Ishikawa (cell line): ENCODE measurements at regions not wholly inside any gene's neighbourhood (a gene's known extent, or its start where the extent isn't known, plus 50 kb on each side); places are given as distances from the start of the nearest gene placed in this dataset.

Source experiments
- CEBPB ChIP-seq: IDR thresholded peaks from 2 replicates; pipeline ENCODE4 v1.6.1; 2012
- CREB1 ChIP-seq: IDR thresholded peaks from 2 replicates; pipeline ENCODE4 v1.6.1; 2012; ENCODE audit warnings: low read depth
- EGR1 ChIP-seq: IDR thresholded peaks from 2 replicates; pipeline ENCODE4 v1.6.1; 2012
- EP300 ChIP-seq: IDR thresholded peaks from 2 replicates; pipeline ENCODE4 v1.6.1; 2012; ENCODE audit warnings: borderline replicate concordance
- FOXM1 ChIP-seq: IDR thresholded peaks from 2 replicates; pipeline ENCODE4 v1.6.1; 2012; ENCODE audit warnings: low read depth, borderline replicate concordance
- NFIC ChIP-seq: IDR thresholded peaks from 2 replicates; pipeline ENCODE4 v1.6.1; 2012
- RAD21 ChIP-seq: IDR thresholded peaks from 2 replicates; pipeline ENCODE4 v1.6.1; 2012; ENCODE audit warnings: low read depth
- TAF1 ChIP-seq: IDR thresholded peaks from 2 replicates; pipeline ENCODE4 v1.6.1; 2012; ENCODE audit warnings: low read depth, mild to moderate bottlenecking
- TCF12 ChIP-seq: IDR thresholded peaks from 2 replicates; pipeline ENCODE4 v1.6.1; 2012; ENCODE audit warnings: low read depth
- TEAD4 ChIP-seq: IDR thresholded peaks from 2 replicates; pipeline ENCODE4 v1.6.1; 2012
- YY1 ChIP-seq: IDR thresholded peaks from 2 replicates; pipeline ENCODE4 v1.6.1; 2012; ENCODE audit warnings: low read depth
- TF ChIP-seq, protein P1 (sequence below): IDR thresholded peaks from 2 replicates; pipeline ENCODE4 v1.6.1; 2012; ENCODE audit warnings: low read depth, mild to moderate bottlenecking
- TF ChIP-seq, protein P2 (sequence below): IDR thresholded peaks from 2 replicates; pipeline ENCODE4 v1.6.1; 2012
- TF ChIP-seq, protein P3 (sequence below): IDR thresholded peaks from 2 replicates; pipeline ENCODE4 v1.6.1; 2012

DNA sequence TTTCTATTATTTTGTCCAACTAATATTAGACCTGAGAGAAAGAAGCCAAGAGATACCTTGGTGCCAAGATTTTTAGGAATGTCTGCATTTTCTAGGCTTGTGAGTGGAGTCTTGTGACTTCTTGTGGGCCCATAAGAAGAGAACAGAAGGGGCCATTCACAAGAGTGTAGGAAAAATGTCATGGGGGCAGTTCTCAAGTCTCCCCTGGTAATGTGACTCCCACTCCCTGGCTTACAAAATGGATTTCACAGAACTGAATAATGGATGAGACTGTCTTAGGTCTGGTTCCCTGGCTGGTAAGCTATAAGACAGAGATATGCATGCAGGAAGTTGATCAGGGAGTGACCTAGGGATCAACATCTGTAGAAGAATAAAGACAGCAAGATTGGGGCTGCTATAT lies 181.3 kb downstream of the CBLN1 start:
- TF ChIP-seq EGR1 (no peak), EP300 (no peak), FOXM1 (no peak), CEBPB (no peak), RAD21 (no peak), YY1 (no peak), TCF12 (no peak), TAF1 (no peak), TEAD4 (no peak), NFIC (no peak), CREB1 (no peak)
- TF ChIP-seq, protein P1, sequence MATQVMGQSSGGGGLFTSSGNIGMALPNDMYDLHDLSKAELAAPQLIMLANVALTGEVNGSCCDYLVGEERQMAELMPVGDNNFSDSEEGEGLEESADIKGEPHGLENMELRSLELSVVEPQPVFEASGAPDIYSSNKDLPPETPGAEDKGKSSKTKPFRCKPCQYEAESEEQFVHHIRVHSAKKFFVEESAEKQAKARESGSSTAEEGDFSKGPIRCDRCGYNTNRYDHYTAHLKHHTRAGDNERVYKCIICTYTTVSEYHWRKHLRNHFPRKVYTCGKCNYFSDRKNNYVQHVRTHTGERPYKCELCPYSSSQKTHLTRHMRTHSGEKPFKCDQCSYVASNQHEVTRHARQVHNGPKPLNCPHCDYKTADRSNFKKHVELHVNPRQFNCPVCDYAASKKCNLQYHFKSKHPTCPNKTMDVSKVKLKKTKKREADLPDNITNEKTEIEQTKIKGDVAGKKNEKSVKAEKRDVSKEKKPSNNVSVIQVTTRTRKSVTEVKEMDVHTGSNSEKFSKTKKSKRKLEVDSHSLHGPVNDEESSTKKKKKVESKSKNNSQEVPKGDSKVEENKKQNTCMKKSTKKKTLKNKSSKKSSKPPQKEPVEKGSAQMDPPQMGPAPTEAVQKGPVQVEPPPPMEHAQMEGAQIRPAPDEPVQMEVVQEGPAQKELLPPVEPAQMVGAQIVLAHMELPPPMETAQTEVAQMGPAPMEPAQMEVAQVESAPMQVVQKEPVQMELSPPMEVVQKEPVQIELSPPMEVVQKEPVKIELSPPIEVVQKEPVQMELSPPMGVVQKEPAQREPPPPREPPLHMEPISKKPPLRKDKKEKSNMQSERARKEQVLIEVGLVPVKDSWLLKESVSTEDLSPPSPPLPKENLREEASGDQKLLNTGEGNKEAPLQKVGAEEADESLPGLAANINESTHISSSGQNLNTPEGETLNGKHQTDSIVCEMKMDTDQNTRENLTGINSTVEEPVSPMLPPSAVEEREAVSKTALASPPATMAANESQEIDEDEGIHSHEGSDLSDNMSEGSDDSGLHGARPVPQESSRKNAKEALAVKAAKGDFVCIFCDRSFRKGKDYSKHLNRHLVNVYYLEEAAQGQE, result no peak
- TF ChIP-seq, protein P2, sequence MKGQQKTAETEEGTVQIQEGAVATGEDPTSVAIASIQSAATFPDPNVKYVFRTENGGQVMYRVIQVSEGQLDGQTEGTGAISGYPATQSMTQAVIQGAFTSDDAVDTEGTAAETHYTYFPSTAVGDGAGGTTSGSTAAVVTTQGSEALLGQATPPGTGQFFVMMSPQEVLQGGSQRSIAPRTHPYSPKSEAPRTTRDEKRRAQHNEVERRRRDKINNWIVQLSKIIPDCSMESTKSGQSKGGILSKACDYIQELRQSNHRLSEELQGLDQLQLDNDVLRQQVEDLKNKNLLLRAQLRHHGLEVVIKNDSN, result no peak
- TF ChIP-seq, protein P3, sequence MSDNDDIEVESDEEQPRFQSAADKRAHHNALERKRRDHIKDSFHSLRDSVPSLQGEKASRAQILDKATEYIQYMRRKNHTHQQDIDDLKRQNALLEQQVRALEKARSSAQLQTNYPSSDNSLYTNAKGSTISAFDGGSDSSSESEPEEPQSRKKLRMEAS, result no peak
